Heart left ventricle (tissue), 13 donors: ENCODE measurements at regions not wholly inside any gene's neighbourhood (a gene's known extent, or its start where the extent isn't known, plus 50 kb on each side); places are given as distances from the start of the nearest gene placed in this dataset.

Experiments
- POLR2A ChIP-seq, 2 donors: fragments of 450-650 bp; IDR thresholded peaks; one replicate each; pipeline ENCODE4 v1.6.1; 2017; ENCODE audit warnings: antibody characterized with exemption in 2 of 2, mild to moderate bottlenecking in 2 of 2, moderate library complexity in 2 of 2
- TF ChIP-seq, protein P1 (sequence below), 12 donors: fragments of 200-600 bp; sonication (generic) in 4 of 12; IDR thresholded peaks; one replicate each; pipeline versions ENCODE4 v1.5.0 to v1.8.0; 2018 to 2022; ENCODE audit warnings: antibody characterized with exemption in 12 of 12, mild to moderate bottlenecking in 5 of 12
- donor health status: ischemic (EF 13 %, LVEDD 7.1; RV severe dilation, severe dysfunction).
- donor health status: DM: no; HTN: yes; CAD: no.
- donor health status: DM: no; HTN: no; CAD: no.
- donor health status: ischemic (EF 25% LVEDD 6.9; RV normal size, moderate dysfunction).
- donor health status: ischemic (EF 25% LVEDD 5.7; RV mildly dilated, moderate dysfunction).
- donor health status: ischemic (EF 35%, LVEDD 5.7; RV mildly dilated, moderate dysfunction).
- donor health status: nonischemic (EF 11% LVEDD 7.7; RV severe dilation, severe dysfunction).
- donor health status: DM: yes; HTN: yes; CAD: no.
- donor health status: PGD.
- donor health status: ischemic (EF 29% LVEDD 5.4; RV normal size, mild dysfunction).
- donor health status: nonischemic (EF 23%, LVEDD 6.1; RV moderate dilation, normal function).

DNA sequence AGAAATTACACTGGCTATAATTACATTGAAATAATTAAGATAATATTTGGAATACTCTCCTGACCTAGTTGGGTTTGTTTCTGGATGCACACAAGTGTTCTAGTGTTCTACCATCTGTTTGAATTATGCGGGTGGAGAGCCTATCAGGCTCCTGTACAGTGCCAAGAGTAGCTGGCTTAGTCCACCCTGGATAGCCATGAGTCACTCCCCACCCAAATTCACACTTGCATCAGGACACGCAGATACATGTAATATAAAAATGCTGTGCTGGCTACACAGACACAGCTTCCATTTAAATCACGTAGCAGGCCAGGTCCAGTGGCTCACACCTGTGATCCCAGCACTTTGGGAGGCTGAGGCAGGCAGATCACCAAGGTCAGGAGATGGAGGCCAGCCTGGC, 686.2 kb upstream of the SLC35B3 start:
- TF ChIP-seq, protein P1, sequence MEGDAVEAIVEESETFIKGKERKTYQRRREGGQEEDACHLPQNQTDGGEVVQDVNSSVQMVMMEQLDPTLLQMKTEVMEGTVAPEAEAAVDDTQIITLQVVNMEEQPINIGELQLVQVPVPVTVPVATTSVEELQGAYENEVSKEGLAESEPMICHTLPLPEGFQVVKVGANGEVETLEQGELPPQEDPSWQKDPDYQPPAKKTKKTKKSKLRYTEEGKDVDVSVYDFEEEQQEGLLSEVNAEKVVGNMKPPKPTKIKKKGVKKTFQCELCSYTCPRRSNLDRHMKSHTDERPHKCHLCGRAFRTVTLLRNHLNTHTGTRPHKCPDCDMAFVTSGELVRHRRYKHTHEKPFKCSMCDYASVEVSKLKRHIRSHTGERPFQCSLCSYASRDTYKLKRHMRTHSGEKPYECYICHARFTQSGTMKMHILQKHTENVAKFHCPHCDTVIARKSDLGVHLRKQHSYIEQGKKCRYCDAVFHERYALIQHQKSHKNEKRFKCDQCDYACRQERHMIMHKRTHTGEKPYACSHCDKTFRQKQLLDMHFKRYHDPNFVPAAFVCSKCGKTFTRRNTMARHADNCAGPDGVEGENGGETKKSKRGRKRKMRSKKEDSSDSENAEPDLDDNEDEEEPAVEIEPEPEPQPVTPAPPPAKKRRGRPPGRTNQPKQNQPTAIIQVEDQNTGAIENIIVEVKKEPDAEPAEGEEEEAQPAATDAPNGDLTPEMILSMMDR (IDR thresholded peaks at IDR 0.05), result no peak
- TF ChIP-seq POLR2A (IDR thresholded peaks at IDR 0.05), result no peak
